ENCODE measurements at regions not wholly inside any gene's neighbourhood (a gene's known extent, or its start where the extent isn't known, plus 50 kb on each side); places are given as distances from the start of the nearest gene placed in this dataset.

GRCh38 chr4:30941641-30942040 is 221.5 kb downstream of the PCDH7 start:
- Mint-ChIP-seq H3K27me3 (no peaks in the 10 kb centered on the region), H3K9me3 (no peaks in the 10 kb centered on the region), H3K4me3 (no peak overlapping the region), H3K36me3 (ENCODE audit: low read depth) (no peaks in the 10 kb centered on the region), H3K4me1 (no peaks in the 10 kb centered on the region), H3K27ac (no peak overlapping the region)
- CTCF ChIA-PET: no interaction called here
- POLR2A ChIA-PET: no interaction called here
- no peak for DNase-seq
- intact Hi-C loops (cut with micrococcal nuclease): no loop called here
- no peak for ATAC-seq (ENCODE audit: low read depth)
- TF ChIP-seq CTCF (IDR thresholded peaks at IDR 0.05): no peak

GRCh38 chr4:30943356-30943755 is 223.2 kb downstream of the PCDH7 start:
- Mint-ChIP-seq H3K36me3 (ENCODE audit: low read depth) (no peaks in the 10 kb centered on the region), H3K4me3 (no peak overlapping the region), H3K9me3 (no peaks in the 10 kb centered on the region), H3K27ac (no peak overlapping the region), H3K27me3 (no peaks in the 10 kb centered on the region), H3K4me1 (no peaks in the 10 kb centered on the region)
- intact Hi-C loops (cut with micrococcal nuclease): no loop called here
- TF ChIP-seq CTCF (IDR thresholded peaks at IDR 0.05): no peak
- ChIA-PET CTCF (no interaction called here), POLR2A (no interaction called here)
- ATAC-seq (ENCODE audit: low read depth): no peak
- DNase-seq: no peak

DNA sequence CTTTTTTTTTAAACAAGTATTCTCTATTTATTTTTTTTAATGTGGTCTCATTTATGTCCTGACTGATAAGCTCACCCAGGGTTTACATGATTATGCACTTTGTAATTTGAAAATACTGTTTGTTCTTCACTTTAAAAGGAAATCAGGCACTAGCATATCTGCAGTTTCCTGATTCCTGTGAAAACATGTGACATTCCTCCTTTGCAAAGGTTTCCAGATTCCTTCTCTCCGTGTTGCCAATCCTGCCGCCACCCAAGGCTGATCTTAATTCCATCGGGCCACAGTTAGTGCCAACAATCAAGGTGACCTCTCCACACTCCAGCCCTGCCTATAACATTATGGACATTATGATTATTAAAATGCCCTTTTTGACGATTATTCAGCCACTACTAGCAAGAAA is 225.4 kb downstream of the PCDH7 start:
- H3K27me3 Mint-ChIP-seq: no peaks in the 10 kb centered on the region
- intact Hi-C loops (cut with micrococcal nuclease): no loop called here
- ATAC-seq (ENCODE audit: low read depth) (no peak), DNase-seq (no peak)
- H3K36me3 Mint-ChIP-seq (ENCODE audit: low read depth): no peaks in the 10 kb centered on the region
- no peak overlapping the region for H3K4me3 Mint-ChIP-seq
- CTCF ChIA-PET: no interaction called here
- H3K9me3 Mint-ChIP-seq: no peaks in the 10 kb centered on the region
- no peaks in the 10 kb centered on the region for H3K4me1 Mint-ChIP-seq
- no peak for TF ChIP-seq CTCF (IDR thresholded peaks at IDR 0.05)
- no peak overlapping the region for H3K27ac Mint-ChIP-seq
- POLR2A ChIA-PET: no interaction called here

- ATAC-seq (ENCODE audit: low read depth) (no peak), DNase-seq (no peak)
- Mint-ChIP-seq H3K4me1 (no peaks in the 10 kb centered on the region), H3K27ac (no peak overlapping the region), H3K4me3 (no peak overlapping the region), H3K27me3 (no peaks in the 10 kb centered on the region), H3K9me3 (peaks cover under 1% of the 10 kb centered on the region), H3K36me3 (ENCODE audit: low read depth) (no peaks in the 10 kb centered on the region)
- intact Hi-C loops (cut with micrococcal nuclease): no loop called here
- TF ChIP-seq CTCF (IDR thresholded peaks at IDR 0.05): no peak
- ChIA-PET POLR2A (no interaction called here), CTCF (no interaction called here)
These were observed 226.1 kb downstream of the PCDH7 start for GRCh38 chr4:30946288-30946687.

GRCh38 chr4:30948653-30949052 is 228.5 kb downstream of the PCDH7 start:
- Mint-ChIP-seq H3K36me3 (ENCODE audit: low read depth) (no peaks in the 10 kb centered on the region), H3K27me3 (no peaks in the 10 kb centered on the region), H3K4me3 (no peak overlapping the region), H3K4me1 (no peaks in the 10 kb centered on the region), H3K27ac (no peak overlapping the region), H3K9me3 (peaks cover 2% of the 10 kb centered on the region)
- DNase-seq: no peak
- no peak for ATAC-seq (ENCODE audit: low read depth)
- POLR2A ChIA-PET: interaction anchor here (0.6 kb wide), 1 partner anchor 19 kb away, joined by 3 read pairs; no protein-coding TSS in a partner anchor
- CTCF ChIA-PET: no interaction called here
- no peak for TF ChIP-seq CTCF (IDR thresholded peaks at IDR 0.05)
- intact Hi-C loops (cut with micrococcal nuclease): no loop called here

Data from activated B cell treated with CpG ODN at 0.5 μM for 24 hours (primary cell).